GM23338 (cell line): ENCODE measurements at regions not wholly inside any gene's neighbourhood (a gene's known extent, or its start where the extent isn't known, plus 50 kb on each side); places are given as distances from the start of the nearest gene placed in this dataset.

Experiments used
- ATAC-seq: fragments of 200-7000 bp; cut with Tn5 transposase; 3 replicates; pipeline ENCODE4 v1.9.1; 2020
- DNase-seq: peaks from one replicate; pipeline ENCODE4 v3.0.0-alpha.2; 2015; ENCODE audit warnings: low spot score
- H2AFZ ChIP-seq: fragments of 200-600 bp; sonication (generic); 2 replicates; pipeline ENCODE4 v1.8.0; 2016; ENCODE audit warnings: antibody characterized with exemption, mild to moderate bottlenecking, moderate library complexity
- H3F3A ChIP-seq: fragments of 200-600 bp; sonication (generic); replicated peaks from 2 replicates; pipeline ENCODE4 v1.8.0; 2017; ENCODE audit warnings: antibody characterized with exemption, mixed run types, low read depth
- H3K27ac ChIP-seq: fragments of 200-600 bp; sonication (generic); 2 replicates; pipeline ENCODE4 v1.6.1; 2016; ENCODE audit warnings: low read depth
- H3K27me3 ChIP-seq: fragments of 200-600 bp; sonication (generic); 2 replicates; pipeline ENCODE4 v1.8.0; 2016; ENCODE audit warnings: mild to moderate bottlenecking, mixed run types, moderate library complexity; ENCODE audit not compliant: insufficient read depth
- H3K36me3 ChIP-seq: fragments of 200-600 bp; sonication (generic); 2 replicates; pipeline ENCODE4 v1.8.0; 2016; ENCODE audit warnings: mild to moderate bottlenecking; ENCODE audit not compliant: insufficient read depth
- H3K4me1 ChIP-seq: fragments of 200-600 bp; sonication (generic); 2 replicates; pipeline ENCODE4 v1.8.0; 2016; ENCODE audit warnings: mild to moderate bottlenecking, moderate library complexity; ENCODE audit not compliant: insufficient read depth
- H3K4me2 ChIP-seq: fragments of 200-600 bp; sonication (generic); 2 replicates; pipeline ENCODE4 v1.7.1; 2017; ENCODE audit warnings: mixed run types
- H3K4me3 ChIP-seq: fragments of 200-600 bp; sonication (generic); 2 replicates; pipeline ENCODE4 v1.6.1; 2016; ENCODE audit warnings: mixed run types
- H3K79me2 ChIP-seq: fragments of 200-600 bp; sonication (generic); replicated peaks from 2 replicates; pipeline ENCODE4 v1.8.0; 2017; ENCODE audit warnings: mild to moderate bottlenecking; ENCODE audit not compliant: insufficient read depth
- H3K9me2 ChIP-seq: fragments of 200-600 bp; sonication (generic); 2 replicates; pipeline ENCODE4 v1.8.0; 2017; ENCODE audit not compliant: insufficient read depth
- H4K20me1 ChIP-seq: fragments of 200-600 bp; sonication (generic); replicated peaks from 2 replicates; pipeline ENCODE4 v1.8.0; 2017; ENCODE audit warnings: mild to moderate bottlenecking; ENCODE audit not compliant: insufficient read depth
- H3K27ac Mint-ChIP-seq: 2 replicates; pipeline ENCODE4 v1.8.0; 2020; ENCODE audit warnings: inconsistent platforms, mild to moderate bottlenecking, moderate library complexity, mixed read lengths
- H3K27me3 Mint-ChIP-seq: 3 replicates; pipeline ENCODE4 v1.8.0; 2022; ENCODE audit warnings: low read depth, mild to moderate bottlenecking, moderate library complexity, mixed read lengths, inconsistent platforms; ENCODE audit not compliant: insufficient read depth, poor library complexity
- H3K36me3 Mint-ChIP-seq: 3 replicates; pipeline ENCODE4 v1.8.0; 2021; ENCODE audit warnings: low read depth, mild to moderate bottlenecking, inconsistent platforms, moderate library complexity, mixed read lengths
- H3K4me1 Mint-ChIP-seq: 3 replicates; pipeline ENCODE4 v1.8.0; 2020; ENCODE audit warnings: mild to moderate bottlenecking, inconsistent platforms, mixed read lengths
- H3K4me3 Mint-ChIP-seq: 3 replicates; pipeline ENCODE4 v1.8.0; 2021; ENCODE audit warnings: moderate library complexity, mild to moderate bottlenecking, inconsistent platforms, mixed read lengths
- H3K9me3 Mint-ChIP-seq: 3 replicates; pipeline ENCODE4 v1.8.0; 2020; ENCODE audit warnings: moderate library complexity, mild to moderate bottlenecking, inconsistent platforms, mixed read lengths
- CREB1 ChIP-seq: fragments of 250-450 bp; sonication (Bioruptor Pico); IDR thresholded peaks from 2 replicates; pipeline ENCODE4 v1.5.0; 2020; ENCODE audit warnings: low read depth, mild to moderate bottlenecking, moderate library complexity
- EZH2 ChIP-seq: fragments of 200-600 bp; sonication (generic); IDR thresholded peaks from one replicate; pipeline ENCODE4 v1.8.0; 2017; ENCODE audit warnings: antibody characterized with exemption, mild to moderate bottlenecking, low read depth; ENCODE audit not compliant: unreplicated experiment
- EZH2phosphoT487 ChIP-seq: fragments of 200-600 bp; sonication (generic); IDR thresholded peaks from one replicate; pipeline ENCODE4 v1.8.1; 2018; ENCODE audit warnings: antibody characterized with exemption; ENCODE audit not compliant: unreplicated experiment
- NANOG ChIP-seq: IDR thresholded peaks from 2 replicates; pipeline ENCODE4 v1.6.1; 2016; ENCODE audit warnings: antibody characterized with exemption, borderline replicate concordance
- POLR2AphosphoS5 ChIP-seq: IDR thresholded peaks from 2 replicates; pipeline ENCODE4 v1.6.1; 2016; ENCODE audit warnings: antibody characterized with exemption, low read depth
- STAT1 ChIP-seq: IDR thresholded peaks from one replicate; pipeline ENCODE4 v1.6.1; 2016; ENCODE audit warnings: antibody characterized with exemption; ENCODE audit not compliant: unreplicated experiment
- ZNF114 ChIP-seq: fragments of 250-450 bp; sonication (Bioruptor Pico); IDR thresholded peaks from 2 replicates; pipeline ENCODE4 v1.5.0; 2020; ENCODE audit warnings: mild to moderate bottlenecking, moderate library complexity
- TF ChIP-seq, protein P1 (sequence below): fragments of 250-450 bp; sonication (Bioruptor Pico); IDR thresholded peaks from 2 replicates; pipeline ENCODE4 v1.5.0; 2020; ENCODE audit warnings: mild to moderate bottlenecking, moderate library complexity
- TF ChIP-seq, protein P2 (sequence below), 2 experiments: fragments of 200-600 bp in 1 of 2; sonication (generic) in 1 of 2; conservative IDR thresholded peaks; 2 replicates each; pipeline versions ENCODE4 v1.5.1 to v1.6.1; 2016 to 2017; ENCODE audit warnings: antibody characterized with exemption in 2 of 2, low read depth in 2 of 2, mild to moderate bottlenecking in 2 of 2, moderate library complexity in 1 of 2
- TF ChIP-seq, protein P3 (sequence below): IDR thresholded peaks from one replicate; pipeline ENCODE4 v1.6.1; 2018; ENCODE audit warnings: antibody characterized with exemption; ENCODE audit not compliant: unreplicated experiment

DNA sequence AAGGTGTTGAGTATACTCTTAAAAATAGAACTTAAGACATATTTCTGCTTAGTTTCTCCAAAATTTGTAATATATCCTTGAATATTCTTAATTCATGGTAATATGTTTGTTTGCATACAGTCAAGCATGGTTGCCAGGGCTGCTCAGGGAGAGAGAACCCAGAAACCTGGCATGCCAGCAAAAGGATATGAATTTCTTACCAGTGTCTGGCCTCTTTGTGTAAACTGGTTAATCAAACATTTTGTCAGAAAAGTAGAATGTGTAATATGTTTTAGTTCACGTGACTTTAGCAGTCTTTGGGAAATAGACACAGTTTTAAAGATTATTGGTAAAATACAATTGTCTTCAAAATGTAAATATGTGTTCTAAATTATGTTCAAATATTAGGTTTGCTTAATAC lies 101.6 kb downstream of the AASDHPPT start:
- Histone ChIP-seq H3F3A (no peaks in the 10 kb centered on the region), H3K27ac (no peak overlapping the region), H4K20me1 (no peaks in the 10 kb centered on the region), H3K4me1 (0 out of 2 replicates have a peak, but pooled peaks cover 6% of the 10 kb centered on the region), H3K36me3 (no peaks in the 10 kb centered on the region), H3K79me2 (no peaks in the 10 kb centered on the region), H2AFZ (no peak overlapping the region), H3K9me2 (no peaks in the 10 kb centered on the region; the same call in 1 of the 2 replicates), H3K27me3 (no peaks in the 10 kb centered on the region), H3K4me3 (no peak overlapping the region), H3K4me2 (no peak overlapping the region)
- DNase-seq (no peak), ATAC-seq (no peak)
- Mint-ChIP-seq H3K4me3 (no peak overlapping the region), H3K4me1 (peaks cover 8% of the 10 kb centered on the region; the same call in 1 of the 3 replicates), H3K27ac (no peak overlapping the region), H3K9me3 (peaks cover 23% of the 10 kb centered on the region), H3K36me3 (0 out of 3 replicates have a peak, but pooled peaks cover 4% of the 10 kb centered on the region), H3K27me3 (peaks cover 4% of the 10 kb centered on the region)
- TF ChIP-seq ZNF114 (no peak), POLR2AphosphoS5 (no peak), CREB1 (CRISPR knock-in tag) (no peak), STAT1 (no peak), EZH2 (no peak), EZH2phosphoT487 (no peak), NANOG (no peak)
- TF ChIP-seq, protein P1, sequence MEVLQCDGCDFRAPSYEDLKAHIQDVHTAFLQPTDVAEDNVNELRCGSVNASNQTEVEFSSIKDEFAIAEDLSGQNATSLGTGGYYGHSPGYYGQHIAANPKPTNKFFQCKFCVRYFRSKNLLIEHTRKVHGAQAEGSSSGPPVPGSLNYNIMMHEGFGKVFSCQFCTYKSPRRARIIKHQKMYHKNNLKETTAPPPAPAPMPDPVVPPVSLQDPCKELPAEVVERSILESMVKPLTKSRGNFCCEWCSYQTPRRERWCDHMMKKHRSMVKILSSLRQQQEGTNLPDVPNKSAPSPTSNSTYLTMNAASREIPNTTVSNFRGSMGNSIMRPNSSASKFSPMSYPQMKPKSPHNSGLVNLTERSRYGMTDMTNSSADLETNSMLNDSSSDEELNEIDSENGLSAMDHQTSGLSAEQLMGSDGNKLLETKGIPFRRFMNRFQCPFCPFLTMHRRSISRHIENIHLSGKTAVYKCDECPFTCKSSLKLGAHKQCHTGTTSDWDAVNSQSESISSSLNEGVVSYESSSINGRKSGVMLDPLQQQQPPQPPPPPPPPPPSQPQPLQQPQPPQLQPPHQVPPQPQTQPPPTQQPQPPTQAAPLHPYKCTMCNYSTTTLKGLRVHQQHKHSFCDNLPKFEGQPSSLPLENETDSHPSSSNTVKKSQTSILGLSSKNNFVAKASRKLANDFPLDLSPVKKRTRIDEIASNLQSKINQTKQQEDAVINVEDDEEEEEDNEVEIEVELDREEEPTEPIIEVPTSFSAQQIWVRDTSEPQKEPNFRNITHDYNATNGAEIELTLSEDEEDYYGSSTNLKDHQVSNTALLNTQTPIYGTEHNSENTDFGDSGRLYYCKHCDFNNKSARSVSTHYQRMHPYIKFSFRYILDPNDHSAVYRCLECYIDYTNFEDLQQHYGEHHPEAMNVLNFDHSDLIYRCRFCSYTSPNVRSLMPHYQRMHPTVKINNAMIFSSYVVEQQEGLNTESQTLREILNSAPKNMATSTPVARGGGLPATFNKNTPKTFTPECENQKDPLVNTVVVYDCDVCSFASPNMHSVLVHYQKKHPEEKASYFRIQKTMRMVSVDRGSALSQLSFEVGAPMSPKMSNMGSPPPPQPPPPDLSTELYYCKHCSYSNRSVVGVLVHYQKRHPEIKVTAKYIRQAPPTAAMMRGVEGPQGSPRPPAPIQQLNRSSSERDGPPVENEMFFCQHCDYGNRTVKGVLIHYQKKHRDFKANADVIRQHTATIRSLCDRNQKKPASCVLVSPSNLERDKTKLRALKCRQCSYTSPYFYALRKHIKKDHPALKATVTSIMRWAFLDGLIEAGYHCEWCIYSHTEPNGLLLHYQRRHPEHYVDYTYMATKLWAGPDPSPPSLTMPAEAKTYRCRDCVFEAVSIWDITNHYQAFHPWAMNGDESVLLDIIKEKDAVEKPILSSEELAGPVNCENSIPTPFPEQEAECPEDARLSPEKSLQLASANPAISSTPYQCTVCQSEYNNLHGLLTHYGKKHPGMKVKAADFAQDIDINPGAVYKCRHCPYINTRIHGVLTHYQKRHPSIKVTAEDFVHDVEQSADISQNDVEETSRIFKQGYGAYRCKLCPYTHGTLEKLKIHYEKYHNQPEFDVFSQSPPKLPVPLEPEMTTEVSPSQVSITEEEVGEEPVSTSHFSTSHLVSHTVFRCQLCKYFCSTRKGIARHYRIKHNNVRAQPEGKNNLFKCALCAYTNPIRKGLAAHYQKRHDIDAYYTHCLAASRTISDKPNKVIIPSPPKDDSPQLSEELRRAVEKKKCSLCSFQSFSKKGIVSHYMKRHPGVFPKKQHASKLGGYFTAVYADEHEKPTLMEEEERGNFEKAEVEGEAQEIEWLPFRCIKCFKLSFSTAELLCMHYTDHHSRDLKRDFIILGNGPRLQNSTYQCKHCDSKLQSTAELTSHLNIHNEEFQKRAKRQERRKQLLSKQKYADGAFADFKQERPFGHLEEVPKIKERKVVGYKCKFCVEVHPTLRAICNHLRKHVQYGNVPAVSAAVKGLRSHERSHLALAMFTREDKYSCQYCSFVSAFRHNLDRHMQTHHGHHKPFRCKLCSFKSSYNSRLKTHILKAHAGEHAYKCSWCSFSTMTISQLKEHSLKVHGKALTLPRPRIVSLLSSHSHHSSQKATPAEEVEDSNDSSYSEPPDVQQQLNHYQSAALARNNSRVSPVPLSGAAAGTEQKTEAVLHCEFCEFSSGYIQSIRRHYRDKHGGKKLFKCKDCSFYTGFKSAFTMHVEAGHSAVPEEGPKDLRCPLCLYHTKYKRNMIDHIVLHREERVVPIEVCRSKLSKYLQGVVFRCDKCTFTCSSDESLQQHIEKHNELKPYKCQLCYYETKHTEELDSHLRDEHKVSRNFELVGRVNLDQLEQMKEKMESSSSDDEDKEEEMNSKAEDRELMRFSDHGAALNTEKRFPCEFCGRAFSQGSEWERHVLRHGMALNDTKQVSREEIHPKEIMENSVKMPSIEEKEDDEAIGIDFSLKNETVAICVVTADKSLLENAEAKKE: no peak
- TF ChIP-seq, protein P2, sequence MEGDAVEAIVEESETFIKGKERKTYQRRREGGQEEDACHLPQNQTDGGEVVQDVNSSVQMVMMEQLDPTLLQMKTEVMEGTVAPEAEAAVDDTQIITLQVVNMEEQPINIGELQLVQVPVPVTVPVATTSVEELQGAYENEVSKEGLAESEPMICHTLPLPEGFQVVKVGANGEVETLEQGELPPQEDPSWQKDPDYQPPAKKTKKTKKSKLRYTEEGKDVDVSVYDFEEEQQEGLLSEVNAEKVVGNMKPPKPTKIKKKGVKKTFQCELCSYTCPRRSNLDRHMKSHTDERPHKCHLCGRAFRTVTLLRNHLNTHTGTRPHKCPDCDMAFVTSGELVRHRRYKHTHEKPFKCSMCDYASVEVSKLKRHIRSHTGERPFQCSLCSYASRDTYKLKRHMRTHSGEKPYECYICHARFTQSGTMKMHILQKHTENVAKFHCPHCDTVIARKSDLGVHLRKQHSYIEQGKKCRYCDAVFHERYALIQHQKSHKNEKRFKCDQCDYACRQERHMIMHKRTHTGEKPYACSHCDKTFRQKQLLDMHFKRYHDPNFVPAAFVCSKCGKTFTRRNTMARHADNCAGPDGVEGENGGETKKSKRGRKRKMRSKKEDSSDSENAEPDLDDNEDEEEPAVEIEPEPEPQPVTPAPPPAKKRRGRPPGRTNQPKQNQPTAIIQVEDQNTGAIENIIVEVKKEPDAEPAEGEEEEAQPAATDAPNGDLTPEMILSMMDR (conservative IDR thresholded peaks at IDR 0.05; ENCODE audit: low read depth in 2 of 2): no peak
- TF ChIP-seq, protein P3, sequence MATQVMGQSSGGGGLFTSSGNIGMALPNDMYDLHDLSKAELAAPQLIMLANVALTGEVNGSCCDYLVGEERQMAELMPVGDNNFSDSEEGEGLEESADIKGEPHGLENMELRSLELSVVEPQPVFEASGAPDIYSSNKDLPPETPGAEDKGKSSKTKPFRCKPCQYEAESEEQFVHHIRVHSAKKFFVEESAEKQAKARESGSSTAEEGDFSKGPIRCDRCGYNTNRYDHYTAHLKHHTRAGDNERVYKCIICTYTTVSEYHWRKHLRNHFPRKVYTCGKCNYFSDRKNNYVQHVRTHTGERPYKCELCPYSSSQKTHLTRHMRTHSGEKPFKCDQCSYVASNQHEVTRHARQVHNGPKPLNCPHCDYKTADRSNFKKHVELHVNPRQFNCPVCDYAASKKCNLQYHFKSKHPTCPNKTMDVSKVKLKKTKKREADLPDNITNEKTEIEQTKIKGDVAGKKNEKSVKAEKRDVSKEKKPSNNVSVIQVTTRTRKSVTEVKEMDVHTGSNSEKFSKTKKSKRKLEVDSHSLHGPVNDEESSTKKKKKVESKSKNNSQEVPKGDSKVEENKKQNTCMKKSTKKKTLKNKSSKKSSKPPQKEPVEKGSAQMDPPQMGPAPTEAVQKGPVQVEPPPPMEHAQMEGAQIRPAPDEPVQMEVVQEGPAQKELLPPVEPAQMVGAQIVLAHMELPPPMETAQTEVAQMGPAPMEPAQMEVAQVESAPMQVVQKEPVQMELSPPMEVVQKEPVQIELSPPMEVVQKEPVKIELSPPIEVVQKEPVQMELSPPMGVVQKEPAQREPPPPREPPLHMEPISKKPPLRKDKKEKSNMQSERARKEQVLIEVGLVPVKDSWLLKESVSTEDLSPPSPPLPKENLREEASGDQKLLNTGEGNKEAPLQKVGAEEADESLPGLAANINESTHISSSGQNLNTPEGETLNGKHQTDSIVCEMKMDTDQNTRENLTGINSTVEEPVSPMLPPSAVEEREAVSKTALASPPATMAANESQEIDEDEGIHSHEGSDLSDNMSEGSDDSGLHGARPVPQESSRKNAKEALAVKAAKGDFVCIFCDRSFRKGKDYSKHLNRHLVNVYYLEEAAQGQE: no peak
